OCI-LY7 (cell line): ENCODE measurements at regions not wholly inside any gene's neighbourhood (a gene's known extent, or its start where the extent isn't known, plus 50 kb on each side); places are given as distances from the start of the nearest gene placed in this dataset.

ENCODE experiments used
- CTCF ChIP-seq: fragments of 200-600 bp; sonication (generic); conservative IDR thresholded peaks from 2 replicates; pipeline ENCODE4 v1.5.1; 2014; ENCODE audit warnings: mild to moderate bottlenecking, antibody characterized with exemption, low read length, moderate library complexity, mixed read lengths
- EZH2phosphoT487 ChIP-seq: fragments of 200-600 bp; sonication (generic); IDR thresholded peaks from 2 replicates; pipeline ENCODE4 v1.6.1; 2018; ENCODE audit warnings: low read depth, borderline replicate concordance, mild to moderate bottlenecking, mixed run types, antibody characterized with exemption, low read length, moderate library complexity, mixed read lengths

- TF ChIP-seq CTCF (no peak), EZH2phosphoT487 (no peak)
Measured at GRCh38 chr3:89654031-89654430, 546.6 kb downstream of the EPHA3 start.
